HS-27A (cell line): ENCODE measurements at regions not wholly inside any gene's neighbourhood (a gene's known extent, or its start where the extent isn't known, plus 50 kb on each side); places are given as distances from the start of the nearest gene placed in this dataset.
"Not testable (repeated sequence)": the region's sequence is repeated elsewhere in the genome, so short reads cannot be mapped to it uniquely, and the experiment has no call there.

Experiments
- DNase-seq: peaks from one replicate; pipeline ENCODE4 v3.0.0-alpha.2; 2012; ENCODE audit warnings: low read depth, missing footprints

DNA sequence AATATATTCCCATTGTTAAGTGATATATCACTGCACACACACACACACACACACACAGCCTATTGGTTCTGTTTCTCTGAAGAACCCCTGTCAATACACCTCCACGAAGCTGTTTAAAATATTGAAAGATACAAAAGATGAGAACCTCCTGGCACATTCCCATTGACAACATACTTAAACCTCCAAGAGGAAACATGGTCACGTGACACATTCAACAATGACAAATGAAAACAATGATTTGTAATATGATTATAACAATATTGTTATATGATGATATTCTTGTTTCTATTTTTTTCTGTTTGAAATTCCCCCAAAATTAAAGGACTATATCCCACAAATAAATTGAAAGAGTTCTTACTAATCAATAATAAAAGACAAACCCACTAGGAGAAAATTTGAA is 1344.9 kb downstream of the BRD1 start:
- no peak for DNase-seq

DNA sequence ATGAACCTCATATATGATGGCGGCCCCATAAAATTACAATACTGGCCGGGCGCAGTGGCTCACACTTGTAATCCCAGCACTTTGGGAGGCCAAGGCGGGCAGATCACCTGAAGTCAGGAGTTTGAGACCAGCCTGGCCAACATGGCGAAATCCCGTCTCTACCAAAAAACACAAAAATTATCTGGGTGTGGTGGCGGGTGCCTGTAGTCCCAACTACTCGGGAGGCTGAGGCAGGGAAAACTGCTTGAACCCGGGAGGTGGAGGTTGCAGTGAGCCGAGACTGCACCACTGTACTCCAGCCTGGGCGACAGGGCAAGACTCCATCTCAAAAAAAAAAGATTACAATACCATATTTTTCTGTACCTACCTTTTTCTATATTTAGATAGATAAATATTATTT is 1345.5 kb downstream of the BRD1 start:
- DNase-seq: not testable (repeated sequence)

DNA sequence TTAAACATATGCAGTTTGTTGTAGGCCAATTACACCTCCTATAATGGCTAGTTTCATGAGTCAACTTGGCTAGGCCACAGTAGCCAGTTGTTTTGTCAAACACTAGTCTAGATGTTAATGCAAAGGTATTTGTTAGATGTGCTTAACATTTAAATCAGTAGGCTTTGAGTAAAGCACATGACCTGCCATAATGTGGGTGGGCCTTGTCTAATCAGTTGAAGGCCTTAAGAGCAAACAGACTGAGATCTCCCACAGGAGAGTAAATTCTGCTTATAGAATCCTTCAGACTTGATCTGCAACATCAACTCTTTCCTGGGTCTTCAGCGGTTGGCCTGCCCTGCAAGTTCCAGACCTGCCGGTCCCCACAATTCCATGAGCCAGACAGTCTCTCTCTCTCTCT is 1345.9 kb downstream of the BRD1 start:
- no peak for DNase-seq

DNA sequence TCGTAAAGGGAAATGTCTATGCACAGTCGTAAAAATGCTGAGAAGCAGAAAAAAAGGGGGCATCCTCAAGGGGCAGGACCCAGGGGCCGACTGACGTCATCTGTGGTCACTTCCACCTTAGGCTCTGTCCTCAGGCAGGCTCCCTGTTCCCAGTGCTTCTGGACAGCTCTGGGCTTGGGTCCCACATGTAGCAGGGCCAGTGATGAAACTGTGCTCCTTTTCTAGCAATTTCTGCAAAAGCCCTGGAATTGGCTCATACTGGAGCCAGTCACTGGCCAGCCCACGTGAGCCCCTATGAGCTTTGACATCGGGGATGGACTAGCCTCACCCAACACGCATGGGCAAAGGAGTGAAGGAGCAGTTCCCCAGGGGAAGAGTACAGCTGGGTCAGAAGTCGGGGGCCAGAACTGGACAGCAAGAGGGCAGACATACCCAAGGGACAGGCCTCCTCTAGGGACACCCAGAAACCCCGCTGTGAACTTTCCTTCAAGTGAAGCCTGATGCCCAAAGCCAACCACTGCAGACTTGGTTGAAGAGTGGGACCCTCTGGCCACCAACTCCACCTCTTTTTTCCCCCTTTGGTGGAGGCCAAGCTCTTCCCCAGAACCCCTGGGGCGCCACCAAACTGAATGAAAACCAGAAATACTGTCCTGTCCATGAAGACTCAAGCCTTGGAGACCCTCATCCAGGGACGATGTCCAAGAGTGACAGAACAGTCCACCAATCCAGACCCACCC is 1349.0 kb downstream of the BRD1 start:
- no peak for DNase-seq

DNA sequence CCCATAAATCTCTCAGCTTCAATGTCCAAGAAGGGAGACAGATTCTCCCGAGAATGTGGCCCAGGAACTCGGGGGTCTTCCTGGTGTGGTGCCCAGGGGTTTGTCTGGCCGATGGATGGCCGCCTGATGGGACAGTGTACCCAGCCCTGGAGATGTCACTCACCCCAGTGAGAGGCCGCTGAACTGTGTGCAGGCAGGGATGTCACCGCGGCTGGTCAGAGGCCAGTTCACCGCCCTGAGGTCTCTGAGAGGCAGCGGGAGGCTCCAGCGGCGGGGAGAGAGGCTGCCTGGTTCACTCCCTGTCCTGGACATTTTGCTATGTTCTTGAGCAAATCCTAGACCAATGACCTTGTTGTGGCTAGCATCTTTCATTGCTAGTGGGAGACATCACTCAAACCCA is 1349.5 kb downstream of the BRD1 start:
- no peak for DNase-seq

DNA sequence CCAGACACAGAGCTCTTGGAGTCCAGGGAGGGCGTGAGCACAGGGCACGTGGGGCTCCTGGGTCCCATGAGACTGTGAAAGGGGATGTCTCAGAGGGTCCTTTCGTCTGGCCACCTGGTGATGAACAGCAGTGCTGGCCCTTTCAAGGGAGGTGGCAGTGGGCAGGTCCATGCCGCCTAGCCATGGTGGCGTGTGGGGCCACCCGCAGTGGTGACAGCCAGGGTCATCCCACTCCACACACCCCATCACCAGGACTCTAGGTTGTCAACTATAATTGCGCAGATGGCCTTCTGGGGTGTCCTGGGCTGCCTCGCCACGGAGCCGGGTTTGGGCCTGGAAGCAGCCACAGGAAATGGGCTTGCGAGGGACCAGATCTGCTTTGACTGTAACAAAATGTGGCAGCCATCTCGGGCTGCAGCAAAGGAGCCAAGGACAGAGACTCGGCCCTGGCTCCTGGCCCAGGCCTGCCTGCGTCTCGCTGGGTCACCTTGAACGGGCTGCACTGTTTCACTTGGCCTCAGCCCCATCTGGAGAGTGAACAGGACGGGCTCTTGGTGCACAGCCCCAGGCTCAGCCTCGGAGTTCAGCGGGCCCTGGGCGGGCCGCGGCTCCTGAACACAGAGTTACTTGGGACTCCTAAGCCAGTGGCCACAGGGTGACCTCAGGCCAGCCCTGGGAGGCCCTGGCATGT is 1350.5 kb downstream of the BRD1 start:
- DNase-seq: no peak

DNA sequence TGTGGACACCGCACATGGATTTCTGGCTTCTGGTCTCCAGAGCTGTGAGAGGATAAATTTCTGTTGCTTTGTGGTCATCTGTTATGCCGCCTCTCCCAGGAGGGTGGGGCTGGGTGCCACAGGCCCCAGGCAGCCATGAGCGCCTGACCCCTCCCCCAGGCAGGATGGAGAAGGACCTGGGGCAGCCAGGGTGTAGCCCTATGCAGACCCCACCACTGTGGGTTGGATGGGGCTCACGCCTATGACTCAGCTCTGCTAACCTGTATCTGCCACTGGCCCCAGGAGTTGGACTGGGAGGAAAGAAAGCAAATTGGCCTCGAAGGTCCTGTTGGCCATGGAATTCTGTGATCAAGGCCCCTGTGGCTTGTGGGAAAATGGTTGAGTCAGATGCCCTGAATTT is 1351.1 kb downstream of the BRD1 start:
- DNase-seq: no peak

DNA sequence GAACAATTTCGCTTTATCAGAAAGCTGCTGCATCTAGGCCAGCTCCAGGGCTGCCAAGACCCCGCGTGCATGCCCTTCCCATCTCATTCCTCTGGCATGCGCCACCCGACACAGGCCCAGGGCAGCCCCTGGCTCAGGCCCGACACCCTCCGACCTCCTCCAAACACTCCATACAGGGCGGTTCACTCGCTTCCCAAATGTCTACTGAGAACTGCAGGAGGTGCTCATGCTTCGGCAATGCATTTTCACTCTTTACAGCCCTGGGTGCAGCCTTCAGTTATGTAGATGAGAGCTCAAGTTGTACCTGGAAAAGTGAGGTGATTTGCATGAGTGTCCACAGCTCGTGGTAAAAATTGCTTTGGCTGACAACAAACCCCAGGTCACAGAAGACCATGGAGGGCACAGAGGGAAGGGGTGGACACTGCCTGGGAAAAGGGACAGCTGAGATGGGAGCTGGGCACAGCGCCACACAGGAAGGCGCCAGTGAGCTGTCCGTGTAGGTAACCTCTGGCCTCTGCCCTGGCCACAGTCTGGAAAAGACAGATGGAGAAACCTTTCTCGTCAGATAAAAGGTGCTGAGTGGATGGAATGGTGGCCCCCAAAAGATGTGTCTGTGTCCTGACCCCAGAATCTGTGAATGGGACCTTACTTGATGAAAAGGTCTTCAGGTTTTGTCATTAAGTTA is 1351.9 kb downstream of the BRD1 start:
- DNase-seq: no peak

DNA sequence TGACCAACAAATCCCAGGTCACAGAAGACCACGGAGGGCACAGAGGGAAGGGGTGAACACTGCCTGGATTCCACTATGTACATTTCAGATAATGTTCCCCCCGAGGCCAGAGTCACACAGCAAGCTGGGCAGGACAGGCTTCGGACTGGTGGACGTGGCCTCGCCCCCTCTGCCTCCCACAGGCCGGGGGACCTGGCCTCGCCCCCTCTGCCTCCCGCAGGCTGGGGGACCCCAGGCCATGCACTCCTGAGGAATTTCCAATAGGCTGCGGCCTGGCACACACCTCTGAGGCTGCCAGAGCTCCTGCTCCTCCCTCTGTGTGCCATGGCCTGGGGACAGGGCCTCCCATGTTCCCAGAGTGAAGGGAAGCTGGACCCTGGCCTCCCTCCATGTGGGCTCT is 1352.8 kb downstream of the BRD1 start:
- no peak for DNase-seq

DNA sequence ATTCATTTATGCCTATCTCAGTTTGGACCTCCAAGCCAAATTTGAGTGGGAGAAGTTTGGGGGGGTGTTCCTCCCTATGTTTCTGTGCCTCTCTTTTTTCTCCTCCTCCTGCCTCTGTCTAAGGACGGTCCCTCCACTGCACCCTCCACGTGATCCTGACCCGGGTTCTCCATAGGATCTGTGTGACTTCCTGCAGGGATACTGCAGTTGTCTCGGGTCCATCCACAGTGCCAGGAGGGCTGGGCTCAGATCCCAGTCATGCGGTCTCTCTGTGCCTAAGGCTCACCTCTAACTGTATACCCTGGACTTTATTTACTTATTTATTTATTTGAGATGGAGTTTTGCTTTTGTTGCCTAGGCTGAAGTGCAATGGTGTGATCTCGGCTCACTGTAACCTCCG is 1354.5 kb downstream of the BRD1 start:
- DNase-seq: no peak

DNA sequence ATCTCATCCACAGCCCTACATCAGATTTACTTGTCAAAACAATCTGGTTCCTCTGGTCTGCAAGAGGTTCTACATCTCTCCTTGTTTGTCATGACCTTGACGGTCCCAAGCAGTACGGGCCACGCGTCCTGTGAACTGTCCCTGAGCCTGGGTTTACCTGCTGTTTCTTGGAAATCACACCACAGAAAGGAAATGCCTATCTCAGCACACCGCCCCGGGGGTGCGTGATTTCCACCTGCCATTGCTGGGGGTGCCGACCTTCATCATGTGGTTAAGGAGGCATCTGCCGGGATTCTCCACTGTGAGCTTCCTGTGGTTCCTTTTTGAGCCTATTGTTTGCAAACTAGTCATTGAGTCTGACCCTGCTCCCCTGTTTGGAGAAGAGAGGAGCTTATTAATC is 1363.4 kb downstream of the BRD1 start:
- no peak for DNase-seq

DNA sequence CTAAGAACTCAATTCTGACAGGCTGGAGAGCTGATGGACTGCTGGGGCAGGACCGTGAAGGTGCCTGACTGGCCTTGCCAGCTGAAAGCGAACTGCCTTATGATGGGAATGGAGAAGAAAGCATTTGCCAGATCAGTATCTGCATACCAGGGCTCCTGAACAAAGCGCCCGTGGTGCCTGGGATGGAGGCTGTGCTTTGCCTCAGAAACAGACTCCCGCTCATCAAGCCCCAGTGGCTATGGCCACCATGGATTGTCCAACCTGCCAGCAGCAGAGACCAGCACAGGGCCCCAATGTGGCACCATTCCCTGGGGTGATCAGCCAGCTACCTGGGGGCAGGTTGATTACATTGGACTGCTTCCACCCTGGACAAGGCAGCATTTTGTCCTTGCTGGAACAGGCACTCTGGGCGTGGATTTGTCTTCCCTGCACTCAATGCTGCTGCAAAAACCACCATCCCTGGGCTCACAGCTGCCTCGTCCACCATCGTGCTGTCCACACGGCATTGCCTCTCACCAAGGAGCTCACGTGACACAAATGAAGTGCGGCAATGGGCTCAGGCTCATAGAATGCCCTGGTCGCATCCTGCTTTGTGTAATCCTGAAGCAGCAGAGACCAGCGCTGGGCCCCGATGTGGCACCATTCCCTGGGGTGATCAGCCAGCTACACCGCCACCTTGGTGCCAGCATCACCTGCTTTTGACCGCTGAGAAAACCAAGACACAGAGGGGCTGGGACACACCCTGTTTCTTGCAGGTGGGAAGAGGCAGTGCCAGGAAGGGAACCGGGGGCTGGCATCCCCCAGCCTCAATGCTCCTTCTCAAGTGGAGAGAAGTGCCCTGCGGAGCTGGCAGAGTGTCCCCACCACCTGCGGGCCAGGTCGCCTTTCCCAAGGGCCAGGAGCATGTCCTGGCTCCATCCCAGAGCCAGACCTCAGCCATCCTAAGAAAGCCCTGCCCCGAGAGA is 1367.5 kb downstream of the BRD1 start:
- DNase-seq: no peak

DNA sequence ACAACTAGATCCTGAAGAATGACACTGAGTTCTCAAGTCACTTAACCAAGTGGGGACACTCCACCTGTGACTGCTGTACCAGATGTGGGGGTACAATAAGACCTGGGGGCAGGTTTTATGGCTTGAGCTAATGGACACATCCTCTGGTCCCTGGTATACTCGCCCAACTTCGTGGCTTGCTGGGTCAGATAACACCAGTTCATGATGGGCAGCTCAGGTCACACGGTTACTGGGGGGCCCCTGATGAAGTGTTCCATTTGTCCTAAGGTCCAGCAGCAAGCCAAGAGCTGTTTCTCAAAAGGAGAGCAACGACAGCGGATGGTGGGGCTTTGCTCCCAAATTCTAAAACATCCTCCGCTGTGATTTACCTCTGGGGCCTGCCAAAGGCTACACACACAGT is 1368.4 kb downstream of the BRD1 start:
- no peak for DNase-seq

DNA sequence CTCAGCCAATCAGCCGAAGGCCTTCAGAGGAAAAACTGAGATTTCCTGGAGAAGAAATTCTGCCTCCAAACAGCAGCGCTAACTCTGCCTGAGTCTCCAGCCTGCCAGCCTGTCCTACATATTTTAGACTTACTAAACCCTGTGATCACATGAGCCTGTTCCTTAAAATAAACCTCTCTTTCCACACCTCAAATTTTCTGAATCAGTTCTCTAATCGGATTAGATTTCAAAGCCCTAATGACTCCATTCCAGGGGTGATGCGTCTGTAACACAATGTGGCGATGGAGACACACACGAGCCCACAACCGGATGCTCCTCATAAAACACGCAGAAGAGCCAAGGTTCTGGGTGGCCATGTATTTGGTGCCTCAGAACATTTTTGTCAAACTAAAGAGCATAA is 1371.2 kb downstream of the BRD1 start:
- DNase-seq: no peak

DNA sequence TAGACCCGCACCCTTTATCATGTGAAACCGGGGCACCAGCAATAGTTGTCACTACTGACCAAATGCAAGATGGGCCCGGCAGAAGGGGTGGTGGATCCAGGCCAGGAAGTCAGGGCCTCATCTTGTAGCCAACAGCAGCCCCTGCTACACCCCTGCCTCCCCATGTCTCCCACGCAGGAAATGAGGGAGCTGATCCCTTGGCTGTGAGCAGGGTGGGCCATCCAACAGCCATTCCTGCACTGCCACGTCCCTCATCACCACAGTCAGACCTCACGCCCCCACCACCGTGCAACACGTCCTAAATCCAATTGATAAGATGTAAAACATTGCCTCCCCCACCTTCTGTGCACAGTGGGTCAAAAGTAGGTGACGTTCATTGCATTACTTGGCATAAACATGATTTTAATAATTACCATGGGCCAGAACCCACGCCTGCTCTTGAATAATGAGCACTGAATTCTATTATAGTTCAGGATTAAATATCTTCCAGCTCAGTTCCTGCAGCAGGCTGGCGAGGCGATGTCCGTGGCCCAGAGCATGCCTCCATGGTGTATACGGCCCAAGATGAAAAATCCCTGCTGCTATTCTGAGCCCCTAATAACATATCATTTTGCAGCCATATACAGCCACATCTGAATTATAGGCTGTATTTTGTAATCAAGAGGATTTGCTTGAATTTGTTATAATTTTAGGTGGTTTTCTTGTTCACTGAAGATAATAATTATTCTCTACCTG is 1373.8 kb downstream of the BRD1 start:
- no peak for DNase-seq

DNA sequence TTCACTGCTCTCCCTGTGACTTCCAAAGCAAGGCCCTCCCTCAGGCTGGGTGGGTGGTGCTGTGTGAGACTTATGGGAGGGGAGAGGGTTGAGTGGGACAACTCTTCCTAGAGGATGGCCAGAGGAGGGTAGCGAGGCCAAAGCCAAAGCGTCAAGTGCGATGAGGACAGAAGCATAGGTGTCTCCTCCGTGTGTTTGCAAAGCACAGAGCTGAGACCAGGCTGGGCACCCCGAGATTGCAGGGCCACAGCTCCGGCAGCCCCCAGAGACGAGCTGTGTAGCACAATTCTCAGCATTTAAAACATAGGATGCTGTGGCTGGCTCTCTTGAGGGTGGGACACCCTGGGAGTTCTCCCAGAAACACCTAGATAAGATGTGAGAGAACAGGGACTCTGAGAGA is 1374.5 kb downstream of the BRD1 start:
- DNase-seq: no peak

DNA sequence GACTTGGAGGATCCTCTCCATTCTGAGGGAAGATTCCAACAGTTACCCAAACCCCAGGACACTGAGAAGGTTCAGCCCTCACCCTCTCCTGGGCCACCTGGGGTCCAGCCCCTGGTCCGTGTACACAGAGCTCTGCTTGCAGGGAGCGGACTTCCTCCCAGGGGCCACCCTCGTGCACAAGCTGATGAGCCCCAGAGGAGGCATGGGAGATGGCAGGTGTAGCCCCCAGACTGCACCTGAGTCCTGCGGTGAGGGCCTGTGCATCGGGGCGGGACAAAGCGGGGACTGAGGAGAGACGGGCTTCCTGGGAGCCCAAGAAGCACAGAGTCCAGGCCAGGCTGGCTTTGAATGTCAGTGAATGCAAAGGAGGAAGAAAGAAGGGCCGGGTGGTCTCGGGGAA is 1374.9 kb downstream of the BRD1 start:
- DNase-seq: no peak

DNA sequence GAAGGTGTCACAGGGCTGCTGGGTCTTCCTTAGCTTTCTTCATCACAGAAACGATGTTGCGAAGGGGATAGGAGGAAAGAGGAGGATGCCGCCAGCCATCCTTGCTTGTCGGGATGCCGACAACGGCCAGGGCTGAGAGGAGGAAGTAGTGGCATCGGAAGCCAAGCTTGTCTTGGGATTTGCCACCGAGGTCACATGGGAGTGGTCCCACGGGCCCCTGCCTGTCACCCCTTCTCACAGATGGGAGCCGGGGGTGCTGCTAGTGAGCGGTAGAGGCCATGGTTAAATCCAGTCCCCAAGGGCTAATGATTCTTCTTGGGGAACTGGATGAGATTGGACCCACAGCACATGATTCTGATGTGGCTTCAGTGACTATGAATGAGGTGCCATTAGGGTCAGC is 1375.8 kb downstream of the BRD1 start:
- no peak for DNase-seq

DNA sequence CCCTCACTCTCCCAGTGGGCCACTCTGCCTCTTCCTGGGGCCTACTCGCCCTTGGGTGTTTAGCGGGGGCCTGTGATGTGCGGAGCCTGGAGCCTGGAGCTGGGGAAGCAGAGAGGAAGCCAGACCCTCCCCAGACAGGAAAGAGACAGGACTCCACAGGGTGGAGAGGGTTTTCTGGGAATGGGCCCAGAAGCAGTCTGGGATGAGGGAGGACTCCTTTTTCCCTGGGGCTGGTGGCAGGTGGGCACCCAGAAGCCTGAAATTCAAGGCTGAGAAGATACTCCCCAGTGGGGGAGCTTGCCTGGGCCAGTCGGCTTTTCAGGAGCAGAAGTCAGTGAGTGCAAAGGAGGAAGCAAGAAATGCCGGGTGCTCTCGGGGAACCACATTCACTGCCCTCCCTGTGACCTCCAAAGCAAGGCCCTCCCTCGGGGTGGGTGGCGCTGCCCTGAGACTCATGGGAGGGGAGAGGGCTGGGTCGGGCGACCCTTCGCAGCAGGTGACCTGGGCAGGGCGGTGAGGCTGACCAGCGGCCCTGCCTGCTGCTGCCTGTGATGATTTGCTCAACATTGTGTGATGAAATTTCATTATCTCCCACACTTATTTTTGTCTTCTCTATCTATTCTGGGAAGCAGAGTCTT is 1377.4 kb downstream of the BRD1 start:
- no peak for DNase-seq

DNA sequence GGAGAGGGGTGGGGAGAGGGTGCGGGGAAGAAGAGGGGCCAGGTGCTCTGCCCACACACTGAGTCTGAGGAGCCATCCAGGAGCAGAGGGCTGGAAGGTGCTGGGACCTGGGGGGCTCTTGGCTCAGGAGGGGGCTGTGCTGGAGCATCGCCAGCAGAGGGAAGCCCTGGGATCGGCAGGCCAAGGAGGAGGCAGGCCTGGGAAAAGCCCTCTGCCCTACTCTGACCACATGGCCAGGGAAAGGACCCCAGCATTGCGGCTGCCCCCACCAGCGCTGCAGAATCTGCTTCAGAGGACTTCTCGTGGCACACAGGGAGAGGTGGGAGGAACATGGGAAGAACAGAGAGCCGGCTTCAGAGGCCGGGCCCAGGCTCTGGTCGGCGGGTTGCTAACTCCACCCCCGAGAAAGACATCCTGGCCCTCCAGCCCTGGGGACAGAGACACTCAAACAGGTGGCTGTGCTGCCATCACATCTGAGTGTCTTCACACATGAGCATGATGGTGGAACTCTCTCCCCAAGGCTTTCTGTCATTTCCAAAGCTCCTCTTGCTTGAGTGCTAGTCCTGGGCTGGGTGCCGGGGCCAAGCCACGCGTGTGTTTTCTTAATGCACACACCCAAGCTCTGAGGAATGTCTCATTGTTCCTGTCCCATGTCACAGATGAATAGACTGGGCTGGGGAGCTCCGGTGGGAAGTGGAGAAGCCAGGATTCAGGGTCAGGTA is 1378.0 kb downstream of the BRD1 start:
- no peak for DNase-seq
